B cell (primary cell): ENCODE measurements at regions not wholly inside any gene's neighbourhood (a gene's known extent, or its start where the extent isn't known, plus 50 kb on each side); places are given as distances from the start of the nearest gene placed in this dataset.

Experiments
- CTCF ChIP-seq: fragments of 200-600 bp; IDR thresholded peaks from one replicate; pipeline ENCODE4 v1.8.0; 2022; ENCODE audit warnings: antibody characterized with exemption, mild to moderate bottlenecking
- EZH2 ChIP-seq: IDR thresholded peaks from 2 replicates; pipeline ENCODE4 v1.6.1; 2012; ENCODE audit warnings: borderline replicate concordance, low read depth, mild to moderate bottlenecking, moderate library complexity, low read length; ENCODE audit not compliant: insufficient read depth, poor library complexity, severe bottlenecking

- TF ChIP-seq CTCF = no peak
- no peak for TF ChIP-seq EZH2
These were observed 235.3 kb downstream of the CSNK2A3 start for GRCh38 chr11:11117730-11118129.
